SK-N-SH treated with all-trans-retinoic acid at 6 μM for 48 hours (cell line): ENCODE measurements at regions not wholly inside any gene's neighbourhood (a gene's known extent, or its start where the extent isn't known, plus 50 kb on each side); places are given as distances from the start of the nearest gene placed in this dataset.
"Not testable (repeated sequence)": the region's sequence is repeated elsewhere in the genome, so short reads cannot be mapped to it uniquely, and the experiment has no call there.

ENCODE experiments used
- ATAC-seq: fragments of 200-7000 bp; cut with Tn5 transposase; 3 replicates; pipeline ENCODE4 v1.9.1; 2020; ENCODE audit warnings: mild to moderate bottlenecking, moderate library complexity
- ARNTL ChIP-seq: fragments of 450-650 bp; formaldehyde crosslinking; IDR thresholded peaks from 2 replicates; pipeline ENCODE4 v1.5.0; 2020; ENCODE audit warnings: low read depth, mild to moderate bottlenecking, moderate library complexity, borderline replicate concordance
- BACH2 ChIP-seq: fragments of 250-450 bp; sonication (Bioruptor Pico); IDR thresholded peaks from 2 replicates; pipeline ENCODE4 v1.9.0; 2021; ENCODE audit warnings: mild to moderate bottlenecking, borderline replicate concordance
- CSDC2 ChIP-seq: fragments of 250-450 bp; sonication (Bioruptor Pico); IDR thresholded peaks from 2 replicates; pipeline ENCODE4 v1.5.0; 2020; ENCODE audit warnings: mild to moderate bottlenecking, moderate library complexity
- ESRRG ChIP-seq: fragments of 250-450 bp; sonication (Bioruptor Pico); IDR thresholded peaks from 2 replicates; pipeline ENCODE4 v1.6.1; 2021; ENCODE audit warnings: mild to moderate bottlenecking
- GLIS3 ChIP-seq: fragments of 250-450 bp; sonication (Bioruptor Pico); IDR thresholded peaks from 2 replicates; pipeline ENCODE4 v1.5.0; 2020; ENCODE audit warnings: mild to moderate bottlenecking, moderate library complexity
- ISL1 ChIP-seq: fragments of 250-450 bp; sonication (Bioruptor Pico); IDR thresholded peaks from 2 replicates; pipeline ENCODE4 v2.1.2; 2022; ENCODE audit warnings: mild to moderate bottlenecking, moderate library complexity
- OSR1 ChIP-seq: fragments of 250-450 bp; sonication (Bioruptor Pico); IDR thresholded peaks from 2 replicates; pipeline ENCODE4 v1.8.0; 2022; ENCODE audit warnings: moderate library complexity, mild to moderate bottlenecking, inconsistent platforms
- PPARA ChIP-seq: fragments of 250-450 bp; sonication (Bioruptor Pico); IDR thresholded peaks from 2 replicates; pipeline ENCODE4 v1.5.0; 2020; ENCODE audit warnings: mild to moderate bottlenecking, borderline replicate concordance
- RARB ChIP-seq: fragments of 250-450 bp; sonication (Bioruptor Pico); IDR thresholded peaks from 2 replicates; pipeline ENCODE4 v1.8.0; 2021; ENCODE audit warnings: mild to moderate bottlenecking, moderate library complexity
- SNAI2 ChIP-seq: fragments of 250-450 bp; sonication (Bioruptor Pico); IDR thresholded peaks from 2 replicates; pipeline ENCODE4 v1.5.0; 2020; ENCODE audit warnings: mild to moderate bottlenecking, moderate library complexity
- TCF4 ChIP-seq: fragments of 250-450 bp; sonication (Bioruptor Pico); IDR thresholded peaks from 2 replicates; pipeline ENCODE4 v1.8.0; 2021; ENCODE audit warnings: mild to moderate bottlenecking, moderate library complexity, borderline replicate concordance
- TOX ChIP-seq: fragments of 250-450 bp; sonication (Bioruptor Pico); IDR thresholded peaks from 2 replicates; pipeline ENCODE4 v1.8.0; 2021; ENCODE audit warnings: mild to moderate bottlenecking, moderate library complexity, borderline replicate concordance
- ZC3H10 ChIP-seq: fragments of 250-450 bp; sonication (Bioruptor Pico); IDR thresholded peaks from 2 replicates; pipeline ENCODE4 v1.5.1; 2021; ENCODE audit warnings: mild to moderate bottlenecking, moderate library complexity
- ZFP3 ChIP-seq: fragments of 250-450 bp; sonication (Bioruptor Pico); IDR thresholded peaks from 2 replicates; pipeline ENCODE4 v1.5.0; 2020; ENCODE audit warnings: mild to moderate bottlenecking, moderate library complexity
- ZFP30 ChIP-seq: fragments of 450-650 bp; formaldehyde crosslinking; IDR thresholded peaks from 2 replicates; pipeline ENCODE4 v1.5.0; 2022; ENCODE audit warnings: mild to moderate bottlenecking, moderate library complexity
- ZNF565 ChIP-seq: fragments of 450-650 bp; formaldehyde crosslinking; conservative IDR thresholded peaks from 2 replicates; pipeline ENCODE4 v1.5.0; 2020; ENCODE audit warnings: low read depth, mild to moderate bottlenecking, moderate library complexity
- ZNF70 ChIP-seq: fragments of 450-650 bp; formaldehyde crosslinking; IDR thresholded peaks from 2 replicates; pipeline ENCODE4 v1.5.0; 2020; ENCODE audit warnings: mild to moderate bottlenecking, moderate library complexity
- TF ChIP-seq, protein P1 (sequence below): fragments of 250-450 bp; sonication (Bioruptor Pico); IDR thresholded peaks from 2 replicates; pipeline ENCODE4 v1.5.0; 2020; ENCODE audit warnings: mild to moderate bottlenecking, moderate library complexity
- TF ChIP-seq, protein P2 (sequence below): fragments of 250-450 bp; sonication (Bioruptor Pico); IDR thresholded peaks from 2 replicates; pipeline ENCODE4 v1.5.1; 2020; ENCODE audit warnings: low read depth, mild to moderate bottlenecking, moderate library complexity
- TF ChIP-seq, protein P3 (sequence below): fragments of 250-450 bp; sonication (Bioruptor Pico); IDR thresholded peaks from 2 replicates; pipeline ENCODE4 v1.8.0; 2021; ENCODE audit warnings: low read depth, mild to moderate bottlenecking, moderate library complexity, borderline replicate concordance

DNA sequence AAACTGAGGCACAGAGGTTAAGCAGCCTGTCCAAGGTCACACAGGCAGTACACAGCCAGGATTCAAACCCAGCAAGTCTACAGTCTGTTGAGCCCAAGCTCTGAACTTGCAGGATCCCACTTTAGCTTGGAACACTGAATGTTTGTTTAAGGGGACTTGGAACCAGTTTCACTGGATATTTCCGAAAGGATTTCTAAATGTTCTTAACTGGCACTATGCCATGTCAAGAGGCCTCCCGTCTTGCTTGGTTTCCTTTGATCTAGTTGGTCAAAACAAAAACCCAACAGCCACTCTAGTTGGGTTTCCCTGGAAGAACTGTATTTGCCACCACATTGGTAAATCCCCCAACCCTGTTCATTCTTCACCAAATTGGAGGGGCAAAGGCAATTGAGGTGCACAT lies 317.6 kb upstream of the KAZN start (continued):
- TF ChIP-seq ZC3H10 (CRISPR knock-in tag), result no peak
- TF ChIP-seq ZFP3 (CRISPR knock-in tag), result no peak
- no peak for TF ChIP-seq TOX (CRISPR knock-in tag)

DNA sequence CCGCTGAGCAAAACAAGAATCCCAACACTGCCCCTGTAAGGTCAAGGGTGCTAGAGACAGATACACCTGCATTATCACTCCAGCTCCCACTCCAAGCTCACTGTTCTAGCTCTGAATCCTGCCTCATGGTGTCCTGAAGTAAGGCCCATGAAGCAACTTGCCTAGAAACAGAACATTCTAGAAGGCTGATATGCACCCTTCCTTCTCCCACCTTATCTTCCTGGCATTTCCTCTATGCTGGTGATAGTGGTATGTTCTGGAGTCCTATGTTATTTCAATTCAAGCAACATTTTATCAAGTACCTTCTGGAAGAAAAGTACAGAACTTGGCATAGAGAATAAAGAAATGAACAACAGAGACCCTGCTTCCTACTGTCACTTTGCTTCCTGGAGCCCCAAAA lies 317.1 kb upstream of the KAZN start:
- TF ChIP-seq, protein P1, sequence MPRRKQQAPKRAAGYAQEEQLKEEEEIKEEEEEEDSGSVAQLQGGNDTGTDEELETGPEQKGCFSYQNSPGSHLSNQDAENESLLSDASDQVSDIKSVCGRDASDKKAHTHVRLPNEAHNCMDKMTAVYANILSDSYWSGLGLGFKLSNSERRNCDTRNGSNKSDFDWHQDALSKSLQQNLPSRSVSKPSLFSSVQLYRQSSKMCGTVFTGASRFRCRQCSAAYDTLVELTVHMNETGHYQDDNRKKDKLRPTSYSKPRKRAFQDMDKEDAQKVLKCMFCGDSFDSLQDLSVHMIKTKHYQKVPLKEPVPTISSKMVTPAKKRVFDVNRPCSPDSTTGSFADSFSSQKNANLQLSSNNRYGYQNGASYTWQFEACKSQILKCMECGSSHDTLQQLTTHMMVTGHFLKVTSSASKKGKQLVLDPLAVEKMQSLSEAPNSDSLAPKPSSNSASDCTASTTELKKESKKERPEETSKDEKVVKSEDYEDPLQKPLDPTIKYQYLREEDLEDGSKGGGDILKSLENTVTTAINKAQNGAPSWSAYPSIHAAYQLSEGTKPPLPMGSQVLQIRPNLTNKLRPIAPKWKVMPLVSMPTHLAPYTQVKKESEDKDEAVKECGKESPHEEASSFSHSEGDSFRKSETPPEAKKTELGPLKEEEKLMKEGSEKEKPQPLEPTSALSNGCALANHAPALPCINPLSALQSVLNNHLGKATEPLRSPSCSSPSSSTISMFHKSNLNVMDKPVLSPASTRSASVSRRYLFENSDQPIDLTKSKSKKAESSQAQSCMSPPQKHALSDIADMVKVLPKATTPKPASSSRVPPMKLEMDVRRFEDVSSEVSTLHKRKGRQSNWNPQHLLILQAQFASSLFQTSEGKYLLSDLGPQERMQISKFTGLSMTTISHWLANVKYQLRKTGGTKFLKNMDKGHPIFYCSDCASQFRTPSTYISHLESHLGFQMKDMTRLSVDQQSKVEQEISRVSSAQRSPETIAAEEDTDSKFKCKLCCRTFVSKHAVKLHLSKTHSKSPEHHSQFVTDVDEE (CRISPR knock-in tag), result no peak
- TF ChIP-seq ZFP3 (CRISPR knock-in tag) (no peak), BACH2 (CRISPR knock-in tag) (no peak), GLIS3 (CRISPR knock-in tag) (no peak), ARNTL (CRISPR knock-in tag) (no peak), ZC3H10 (CRISPR knock-in tag) (no peak), ZNF70 (CRISPR knock-in tag) (no peak), TCF4 (CRISPR knock-in tag) (no peak), PPARA (CRISPR knock-in tag) (no peak), OSR1 (CRISPR knock-in tag) (no peak), ESRRG (CRISPR knock-in tag) (no peak), ZFP30 (CRISPR knock-in tag) (no peak)
- TF ChIP-seq, protein P2, sequence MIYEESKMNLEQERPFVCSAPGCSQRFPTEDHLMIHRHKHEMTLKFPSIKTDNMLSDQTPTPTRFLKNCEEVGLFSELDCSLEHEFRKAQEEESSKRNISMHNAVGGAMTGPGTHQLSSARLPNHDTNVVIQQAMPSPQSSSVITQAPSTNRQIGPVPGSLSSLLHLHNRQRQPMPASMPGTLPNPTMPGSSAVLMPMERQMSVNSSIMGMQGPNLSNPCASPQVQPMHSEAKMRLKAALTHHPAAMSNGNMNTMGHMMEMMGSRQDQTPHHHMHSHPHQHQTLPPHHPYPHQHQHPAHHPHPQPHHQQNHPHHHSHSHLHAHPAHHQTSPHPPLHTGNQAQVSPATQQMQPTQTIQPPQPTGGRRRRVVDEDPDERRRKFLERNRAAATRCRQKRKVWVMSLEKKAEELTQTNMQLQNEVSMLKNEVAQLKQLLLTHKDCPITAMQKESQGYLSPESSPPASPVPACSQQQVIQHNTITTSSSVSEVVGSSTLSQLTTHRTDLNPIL, result no peak
- ATAC-seq, result no peak

DNA sequence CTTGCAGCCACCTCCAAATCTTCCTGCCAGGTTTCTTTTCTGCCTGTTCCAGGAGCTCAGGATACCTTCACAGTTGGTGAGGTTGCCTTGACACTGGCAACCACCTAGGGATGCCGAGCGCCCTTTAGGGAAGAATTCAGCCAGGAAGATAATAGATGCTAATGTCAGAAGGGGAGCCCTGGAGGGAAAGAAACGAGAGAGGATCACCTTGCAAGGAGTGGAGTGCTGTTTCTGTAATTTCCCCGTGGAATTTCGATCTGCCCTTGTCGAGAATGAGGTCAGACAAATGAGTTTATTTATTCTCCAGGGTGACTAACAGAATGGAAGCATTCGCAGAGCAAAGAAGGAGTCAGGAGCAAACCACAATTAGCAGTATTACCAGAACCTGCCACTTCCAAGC lies 315.8 kb upstream of the KAZN start:
- TF ChIP-seq PPARA (CRISPR knock-in tag) (no peak), OSR1 (CRISPR knock-in tag) (no peak), TOX (CRISPR knock-in tag) (no peak), TCF4 (CRISPR knock-in tag) (no peak), ZNF70 (CRISPR knock-in tag) (no peak), ARNTL (CRISPR knock-in tag) (no peak), ZNF565 (no peak), RARB (CRISPR knock-in tag) (no peak), SNAI2 (no peak), ZFP3 (CRISPR knock-in tag) (no peak), ISL1 (CRISPR knock-in tag) (no peak)
- TF ChIP-seq, protein P1 (CRISPR knock-in tag), result no peak
- ATAC-seq, result no peak

GRCh38 chr1:14285238-14285637 lies 313.2 kb upstream of the KAZN start:
- TF ChIP-seq SNAI2 (no peak), ZNF70 (CRISPR knock-in tag) (no peak), PPARA (CRISPR knock-in tag) (no peak), CSDC2 (CRISPR knock-in tag) (no peak), ZFP30 (CRISPR knock-in tag) (no peak), ZNF565 (no peak), ESRRG (CRISPR knock-in tag) (no peak), RARB (CRISPR knock-in tag) (no peak)
- TF ChIP-seq, protein P3, sequence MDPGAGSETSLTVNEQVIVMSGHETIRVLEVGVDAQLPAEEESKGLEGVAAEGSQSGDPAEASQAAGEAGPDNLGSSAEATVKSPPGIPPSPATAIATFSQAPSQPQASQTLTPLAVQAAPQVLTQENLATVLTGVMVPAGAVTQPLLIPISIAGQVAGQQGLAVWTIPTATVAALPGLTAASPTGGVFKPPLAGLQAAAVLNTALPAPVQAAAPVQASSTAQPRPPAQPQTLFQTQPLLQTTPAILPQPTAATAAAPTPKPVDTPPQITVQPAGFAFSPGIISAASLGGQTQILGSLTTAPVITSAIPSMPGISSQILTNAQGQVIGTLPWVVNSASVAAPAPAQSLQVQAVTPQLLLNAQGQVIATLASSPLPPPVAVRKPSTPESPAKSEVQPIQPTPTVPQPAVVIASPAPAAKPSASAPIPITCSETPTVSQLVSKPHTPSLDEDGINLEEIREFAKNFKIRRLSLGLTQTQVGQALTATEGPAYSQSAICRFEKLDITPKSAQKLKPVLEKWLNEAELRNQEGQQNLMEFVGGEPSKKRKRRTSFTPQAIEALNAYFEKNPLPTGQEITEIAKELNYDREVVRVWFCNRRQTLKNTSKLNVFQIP (CRISPR knock-in tag), result no peak
- TF ChIP-seq, all 23 proteins: peak for 0
- ATAC-seq, result no peak

DNA sequence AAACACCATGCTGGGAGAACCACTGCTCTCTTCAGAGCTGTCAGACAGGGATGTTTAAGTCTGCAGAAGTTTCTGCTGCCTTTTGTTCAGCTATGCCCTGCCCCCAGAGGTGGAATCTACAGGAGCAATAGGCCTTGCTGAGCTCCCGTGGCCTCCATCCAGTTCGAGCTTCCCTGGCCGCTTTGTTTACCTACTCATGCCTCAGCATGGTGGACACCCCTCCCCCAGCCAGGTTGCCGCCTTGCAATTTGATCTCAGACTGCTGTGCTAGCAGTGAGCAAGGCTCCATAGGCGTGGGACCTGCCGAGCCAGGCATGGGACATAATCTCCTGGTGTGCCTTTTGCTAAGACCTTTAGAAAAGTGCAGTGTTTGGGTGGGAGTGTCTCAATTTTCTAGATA lies 307.3 kb upstream of the KAZN start:
- not testable (repeated sequence) for ATAC-seq
